ENCODE measurements at regions not wholly inside any gene's neighbourhood (a gene's known extent, or its start where the extent isn't known, plus 50 kb on each side); places are given as distances from the start of the nearest gene placed in this dataset.

- no peak for DNase-seq (ENCODE audit: low read depth in 1 of 2, low spot score in 1 of 2)
Observed at GRCh38 chr1:219358080-219358479, 184.4 kb downstream of the LYPLAL1 start.

GRCh38 chr1:219354962-219355361 is 181.3 kb downstream of the LYPLAL1 start:
- DNase-seq (ENCODE audit: low read depth in 1 of 2, low spot score in 1 of 2) = no peak

- no peak for DNase-seq (ENCODE audit: low read depth in 1 of 2, low spot score in 1 of 2)
Observed at GRCh38 chr1:219352961-219353651, 179.4 kb downstream of the LYPLAL1 start.

- no peak for DNase-seq (ENCODE audit: low read depth in 1 of 2, low spot score in 1 of 2)
Observed at GRCh38 chr1:219350172-219350931, 176.7 kb downstream of the LYPLAL1 start.

GRCh38 chr1:219347921-219348391 is 174.3 kb downstream of the LYPLAL1 start:
- DNase-seq (ENCODE audit: low read depth in 1 of 2, low spot score in 1 of 2) = no peak

GRCh38 chr1:219347376-219347775 is 173.7 kb downstream of the LYPLAL1 start:
- DNase-seq (ENCODE audit: low read depth in 1 of 2, low spot score in 1 of 2) = no peak

GRCh38 chr1:219345953-219346352 is 172.3 kb downstream of the LYPLAL1 start:
- DNase-seq (ENCODE audit: low read depth in 1 of 2, low spot score in 1 of 2) = no peak

GRCh38 chr1:219342836-219343235 is 169.2 kb downstream of the LYPLAL1 start:
- no peak for DNase-seq (ENCODE audit: low read depth in 1 of 2, low spot score in 1 of 2)

- no peak for DNase-seq (ENCODE audit: low read depth in 1 of 2, low spot score in 1 of 2)
Observed at GRCh38 chr1:219340796-219341195, 167.1 kb downstream of the LYPLAL1 start.

- no peak for DNase-seq (ENCODE audit: low read depth in 1 of 2, low spot score in 1 of 2)
Observed at GRCh38 chr1:219339466-219339865, 165.8 kb downstream of the LYPLAL1 start.

GRCh38 chr1:219337588-219337987 is 163.9 kb downstream of the LYPLAL1 start:
- no peak for DNase-seq (ENCODE audit: low read depth in 1 of 2, low spot score in 1 of 2)

GRCh38 chr1:219333626-219334025 is 159.9 kb downstream of the LYPLAL1 start:
- DNase-seq (ENCODE audit: low read depth in 1 of 2, low spot score in 1 of 2) = no peak

- DNase-seq (ENCODE audit: low read depth in 1 of 2, low spot score in 1 of 2) = no peak
Observed at GRCh38 chr1:219331424-219331823, 157.7 kb downstream of the LYPLAL1 start.

- DNase-seq (ENCODE audit: low read depth in 1 of 2, low spot score in 1 of 2) = no peak
Observed at GRCh38 chr1:219330669-219331068, 157.0 kb downstream of the LYPLAL1 start.

GRCh38 chr1:219330001-219330400 is 156.3 kb downstream of the LYPLAL1 start:
- no peak for DNase-seq (ENCODE audit: low read depth in 1 of 2, low spot score in 1 of 2)

- no peak for DNase-seq (ENCODE audit: low read depth in 1 of 2, low spot score in 1 of 2)
Observed at GRCh38 chr1:219329578-219329977, 155.9 kb downstream of the LYPLAL1 start.

- no peak for DNase-seq (ENCODE audit: low read depth in 1 of 2, low spot score in 1 of 2)
Observed at GRCh38 chr1:219326843-219327242, 153.2 kb downstream of the LYPLAL1 start.

GRCh38 chr1:219325368-219325742 is 151.7 kb downstream of the LYPLAL1 start:
- no peak for DNase-seq (ENCODE audit: low read depth in 1 of 2, low spot score in 1 of 2)

GRCh38 chr1:219324629-219325367 is 151.1 kb downstream of the LYPLAL1 start:
- DNase-seq (ENCODE audit: low read depth in 1 of 2, low spot score in 1 of 2) = peak in 1 of 2 donors; percentile 2

GRCh38 chr1:219324171-219324570 is 150.5 kb downstream of the LYPLAL1 start:
- DNase-seq (ENCODE audit: low read depth in 1 of 2, low spot score in 1 of 2) = no peak

GRCh38 chr1:219323426-219323825 is 149.7 kb downstream of the LYPLAL1 start:
- DNase-seq (ENCODE audit: low read depth in 1 of 2, low spot score in 1 of 2) = no peak

GRCh38 chr1:219322766-219323165 is 149.1 kb downstream of the LYPLAL1 start:
- no peak for DNase-seq (ENCODE audit: low read depth in 1 of 2, low spot score in 1 of 2)

Measured in activated CD4-positive, alpha-beta T cell treated with anti-CD3 and anti-CD28 coated beads, Interleukin-2, amount 50 U/mL, for 24 hours (primary cell).